ENCODE measurements at regions not wholly inside any gene's neighbourhood (a gene's known extent, or its start where the extent isn't known, plus 50 kb on each side); places are given as distances from the start of the nearest gene placed in this dataset.

DNA sequence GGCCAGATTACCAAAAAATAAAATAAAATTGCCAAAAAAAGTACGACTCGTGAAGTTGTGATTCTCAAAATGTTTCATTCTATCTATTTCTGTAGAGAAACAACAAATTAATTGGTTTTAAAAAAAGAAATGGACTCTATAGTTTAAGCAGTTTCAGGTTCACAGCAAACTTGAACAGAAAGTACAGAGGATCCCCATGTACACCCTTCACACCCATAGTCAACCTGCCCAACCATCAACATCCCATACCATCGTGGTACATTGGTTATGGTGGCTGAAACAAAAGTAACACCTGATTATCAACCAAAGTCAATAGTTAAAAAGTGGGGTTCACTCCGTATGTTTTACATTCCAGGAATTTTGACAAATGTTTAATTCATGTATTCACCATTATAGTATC lies 496.1 kb downstream of the ANKRD7 start:
- H3K4me1 ChIP-seq (ENCODE audit: insufficient read depth, low read length), result no peaks in the 10 kb centered on the region
- no peaks in the 10 kb centered on the region for H3K4me1 Mint-ChIP-seq
- no peak overlapping the region for H3K4me3 Mint-ChIP-seq
- ChIA-PET POLR2A (no interaction called here), CTCF (no interaction called here)
- no peak overlapping the region for H3K27ac Mint-ChIP-seq
- DNase-seq, result no peak
- no peaks in the 10 kb centered on the region for H3K9me3 ChIP-seq (ENCODE audit: low read length)
- H3K27ac ChIP-seq (ENCODE audit: low read depth, low read length), result no peak overlapping the region
- H3K9me3 Mint-ChIP-seq, result peaks cover 0 to 12% (median 5%) of the 10 kb centered on the region in 5 donors
- no peaks in the 10 kb centered on the region for H3K36me3 ChIP-seq (ENCODE audit: insufficient read depth, low read length)
- no peaks in the 10 kb centered on the region for H3K27me3 ChIP-seq (ENCODE audit: insufficient read depth, low read length, poor library complexity, severe bottlenecking)
- no peaks in the 10 kb centered on the region for H3K27me3 Mint-ChIP-seq
- no peaks in the 10 kb centered on the region for H3K36me3 Mint-ChIP-seq
- no peak overlapping the region for H3K4me3 ChIP-seq (ENCODE audit: low read length)

DNA sequence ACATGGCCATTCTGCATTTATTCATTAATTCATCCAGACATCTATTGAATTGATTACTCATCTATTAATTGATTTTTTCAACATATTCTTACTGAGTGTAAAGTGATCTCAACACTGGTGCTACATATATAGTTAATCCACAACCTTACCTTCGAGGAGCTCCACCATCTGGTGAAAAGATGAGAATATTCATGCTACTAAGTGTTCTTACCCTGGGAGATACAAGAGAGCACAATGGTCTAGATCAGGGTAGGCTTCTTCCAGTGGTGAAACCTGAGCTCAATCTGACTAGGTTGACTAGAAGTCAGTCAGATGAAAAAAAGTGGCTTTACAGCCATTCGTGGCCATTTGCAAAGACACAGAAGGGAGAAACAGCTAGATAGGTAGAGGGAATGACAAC lies 507.4 kb downstream of the ANKRD7 start:
- H3K4me1 Mint-ChIP-seq, result no peaks in the 10 kb centered on the region
- H3K4me3 ChIP-seq (ENCODE audit: low read length), result no peak overlapping the region
- no peak for DNase-seq
- H3K36me3 ChIP-seq (ENCODE audit: insufficient read depth, low read length), result no peaks in the 10 kb centered on the region
- H3K27ac Mint-ChIP-seq, result no peak overlapping the region
- no peaks in the 10 kb centered on the region for H3K36me3 Mint-ChIP-seq
- no peaks in the 10 kb centered on the region for H3K9me3 ChIP-seq (ENCODE audit: low read length)
- no peaks in the 10 kb centered on the region for H3K27me3 Mint-ChIP-seq
- no peak overlapping the region for H3K4me3 Mint-ChIP-seq
- no peaks in the 10 kb centered on the region for H3K4me1 ChIP-seq (ENCODE audit: insufficient read depth, low read length)
- POLR2A ChIA-PET, result no interaction called here
- H3K27ac ChIP-seq (ENCODE audit: low read depth, low read length), result no peak overlapping the region
- H3K27me3 ChIP-seq (ENCODE audit: insufficient read depth, low read length, poor library complexity, severe bottlenecking), result no peaks in the 10 kb centered on the region
- H3K9me3 Mint-ChIP-seq, result peaks cover 5 to 20% (median 11%) of the 10 kb centered on the region in 5 donors
- CTCF ChIA-PET, result no interaction called here

DNA sequence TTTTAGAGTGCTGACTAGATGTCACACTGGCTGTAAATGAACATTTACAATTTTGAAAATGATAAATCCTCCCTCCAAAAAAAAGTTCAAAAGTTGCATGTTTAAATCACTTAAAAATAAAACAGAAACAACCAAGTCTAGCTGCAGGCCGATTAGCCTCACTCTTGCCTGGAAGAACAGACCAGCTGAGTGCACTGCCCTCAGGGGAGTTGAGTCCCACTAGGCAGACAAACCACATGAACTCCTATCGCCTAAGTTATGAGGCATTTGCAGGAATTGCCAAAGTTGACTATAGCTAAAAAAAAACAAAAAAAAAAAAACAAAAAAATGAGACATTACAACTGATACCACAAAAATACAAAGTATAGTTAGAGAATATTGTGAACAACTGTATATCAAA lies 510.0 kb downstream of the ANKRD7 start:
- no peak overlapping the region for H3K27ac ChIP-seq (ENCODE audit: low read depth, low read length)
- no peaks in the 10 kb centered on the region for H3K4me1 Mint-ChIP-seq
- ChIA-PET POLR2A (no interaction called here), CTCF (no interaction called here)
- no peaks in the 10 kb centered on the region for H3K27me3 ChIP-seq (ENCODE audit: insufficient read depth, low read length, poor library complexity, severe bottlenecking)
- no peaks in the 10 kb centered on the region for H3K36me3 Mint-ChIP-seq
- no peaks in the 10 kb centered on the region for H3K27me3 Mint-ChIP-seq
- H3K9me3 Mint-ChIP-seq, result peaks cover 4 to 20% (median 9%) of the 10 kb centered on the region in 5 donors
- no peak overlapping the region for H3K4me3 ChIP-seq (ENCODE audit: low read length)
- H3K4me3 Mint-ChIP-seq, result no peak overlapping the region
- no peaks in the 10 kb centered on the region for H3K9me3 ChIP-seq (ENCODE audit: low read length)
- no peak for DNase-seq
- no peaks in the 10 kb centered on the region for H3K4me1 ChIP-seq (ENCODE audit: insufficient read depth, low read length)
- no peaks in the 10 kb centered on the region for H3K36me3 ChIP-seq (ENCODE audit: insufficient read depth, low read length)
- no peak overlapping the region for H3K27ac Mint-ChIP-seq

DNA sequence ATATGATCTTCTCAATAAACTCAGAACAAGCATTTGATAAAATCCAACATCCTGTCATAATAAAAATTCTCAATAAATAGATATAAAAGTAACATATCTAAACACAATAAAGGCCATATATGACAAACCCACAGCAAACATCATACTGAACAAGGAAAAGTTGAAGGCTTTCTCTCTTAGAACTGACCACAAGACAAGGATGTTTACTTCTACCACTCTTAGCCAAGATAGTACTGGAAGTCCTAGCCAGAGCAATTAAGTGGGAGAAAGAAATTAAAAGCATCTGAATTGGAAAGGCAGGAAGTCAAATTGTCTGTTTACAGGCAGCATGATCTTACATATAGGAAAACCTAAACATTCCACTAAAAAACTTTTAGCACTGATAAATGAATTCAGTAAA lies 510.9 kb downstream of the ANKRD7 start:
- POLR2A ChIA-PET, result no interaction called here
- no peak overlapping the region for H3K4me3 ChIP-seq (ENCODE audit: low read length)
- no peak overlapping the region for H3K27ac ChIP-seq (ENCODE audit: low read depth, low read length)
- DNase-seq, result no peak
- no peaks in the 10 kb centered on the region for H3K36me3 ChIP-seq (ENCODE audit: insufficient read depth, low read length)
- no peak overlapping the region for H3K4me3 Mint-ChIP-seq
- no peaks in the 10 kb centered on the region for H3K4me1 Mint-ChIP-seq
- no peak overlapping the region for H3K27ac Mint-ChIP-seq
- no peaks in the 10 kb centered on the region for H3K36me3 Mint-ChIP-seq
- CTCF ChIA-PET, result no interaction called here
- no peaks in the 10 kb centered on the region for H3K9me3 ChIP-seq (ENCODE audit: low read length)
- peaks cover 4 to 28% (median 9%) of the 10 kb centered on the region in 5 donors for H3K9me3 Mint-ChIP-seq
- H3K27me3 Mint-ChIP-seq, result no peaks in the 10 kb centered on the region
- H3K27me3 ChIP-seq (ENCODE audit: insufficient read depth, low read length, poor library complexity, severe bottlenecking), result no peaks in the 10 kb centered on the region
- H3K4me1 ChIP-seq (ENCODE audit: insufficient read depth, low read length), result no peaks in the 10 kb centered on the region

GRCh38 chr7:118737935-118738334 lies 513.4 kb downstream of the ANKRD7 start:
- no peak overlapping the region for H3K4me3 Mint-ChIP-seq
- CTCF ChIA-PET, result no interaction called here
- no peak overlapping the region for H3K27ac ChIP-seq (ENCODE audit: low read depth, low read length)
- H3K36me3 ChIP-seq (ENCODE audit: insufficient read depth, low read length), result no peaks in the 10 kb centered on the region
- no peaks in the 10 kb centered on the region for H3K27me3 Mint-ChIP-seq
- H3K9me3 Mint-ChIP-seq, result peaks cover 4 to 28% (median 10%) of the 10 kb centered on the region in 5 donors
- POLR2A ChIA-PET, result no interaction called here
- H3K9me3 ChIP-seq (ENCODE audit: low read length), result no peaks in the 10 kb centered on the region
- no peak overlapping the region for H3K27ac Mint-ChIP-seq
- DNase-seq, result no peak
- H3K4me1 Mint-ChIP-seq, result no peaks in the 10 kb centered on the region
- H3K4me3 ChIP-seq (ENCODE audit: low read length), result no peak overlapping the region
- H3K36me3 Mint-ChIP-seq, result no peaks in the 10 kb centered on the region
- H3K27me3 ChIP-seq (ENCODE audit: insufficient read depth, low read length, poor library complexity, severe bottlenecking), result no peaks in the 10 kb centered on the region
- H3K4me1 ChIP-seq (ENCODE audit: insufficient read depth, low read length), result no peaks in the 10 kb centered on the region

DNA sequence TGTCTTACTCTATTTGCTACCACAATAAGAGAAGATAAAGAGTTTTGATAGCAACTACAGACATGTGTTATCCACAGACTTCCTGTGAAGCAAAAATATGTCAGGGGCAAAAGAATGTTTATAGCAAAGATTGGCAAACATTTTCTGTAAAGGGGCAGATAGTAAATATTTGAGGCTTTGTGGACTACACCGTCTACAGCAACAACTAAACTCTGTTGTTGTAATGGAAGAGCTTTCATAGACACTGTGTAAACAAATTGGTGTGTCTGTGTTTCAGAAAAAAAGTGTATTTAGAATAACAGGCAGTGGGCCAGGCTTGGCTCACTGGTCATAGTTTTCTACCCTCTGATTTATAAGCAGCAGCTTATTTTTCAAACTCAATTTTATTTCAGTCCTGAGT lies 521.4 kb downstream of the ANKRD7 start:
- Mint-ChIP-seq H3K4me3 (no peak overlapping the region), H3K27ac (no peak overlapping the region), H3K4me1 (no peaks in the 10 kb centered on the region), H3K36me3 (no peaks in the 10 kb centered on the region), H3K27me3 (no peaks in the 10 kb centered on the region), H3K9me3 (peaks cover 3 to 25% (median 8%) of the 10 kb centered on the region in 5 donors)
- no peaks in the 10 kb centered on the region for H3K9me3 ChIP-seq (ENCODE audit: low read length)
- no peak overlapping the region for H3K4me3 ChIP-seq (ENCODE audit: low read length)
- H3K27ac ChIP-seq (ENCODE audit: low read depth, low read length), result no peak overlapping the region
- DNase-seq, result no peak
- CTCF ChIA-PET, result no interaction called here
- no peaks in the 10 kb centered on the region for H3K27me3 ChIP-seq (ENCODE audit: insufficient read depth, low read length, poor library complexity, severe bottlenecking)
- no peaks in the 10 kb centered on the region for H3K36me3 ChIP-seq (ENCODE audit: insufficient read depth, low read length)
- POLR2A ChIA-PET, result no interaction called here
- no peaks in the 10 kb centered on the region for H3K4me1 ChIP-seq (ENCODE audit: insufficient read depth, low read length)

- H3K27ac ChIP-seq (ENCODE audit: low read depth, low read length), result no peak overlapping the region
- H3K4me3 ChIP-seq (ENCODE audit: low read length), result no peak overlapping the region
- Mint-ChIP-seq H3K4me1 (no peaks in the 10 kb centered on the region), H3K27ac (no peak overlapping the region), H3K4me3 (no peak overlapping the region), H3K9me3 (peaks cover 3 to 30% (median 9%) of the 10 kb centered on the region in 5 donors), H3K36me3 (no peaks in the 10 kb centered on the region), H3K27me3 (no peaks in the 10 kb centered on the region)
- no peaks in the 10 kb centered on the region for H3K36me3 ChIP-seq (ENCODE audit: insufficient read depth, low read length)
- no peaks in the 10 kb centered on the region for H3K27me3 ChIP-seq (ENCODE audit: insufficient read depth, low read length, poor library complexity, severe bottlenecking)
- no peaks in the 10 kb centered on the region for H3K4me1 ChIP-seq (ENCODE audit: insufficient read depth, low read length)
- H3K9me3 ChIP-seq (ENCODE audit: low read length), result no peaks in the 10 kb centered on the region
- ChIA-PET CTCF (no interaction called here), POLR2A (no interaction called here)
- no peak for DNase-seq
Observed at GRCh38 chr7:118747473-118747872, 523.0 kb downstream of the ANKRD7 start.

DNA sequence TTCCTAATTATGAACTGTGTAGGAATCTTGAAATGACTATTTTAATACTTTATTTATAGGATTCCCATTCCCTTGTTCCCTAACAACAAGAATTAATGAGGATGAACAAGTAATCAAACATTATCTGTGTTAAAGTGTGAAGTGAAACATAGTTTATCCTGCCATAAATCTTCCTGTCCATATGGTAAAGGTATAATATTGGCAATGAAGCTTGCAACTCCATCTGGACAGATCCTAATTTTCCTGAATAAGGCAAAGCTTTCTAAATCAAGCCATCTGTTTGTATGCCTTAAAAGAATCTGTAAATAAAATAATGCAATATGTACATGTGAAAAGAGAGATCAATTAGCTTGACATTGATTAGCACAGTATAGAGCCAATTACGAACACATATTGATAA lies 529.0 kb downstream of the ANKRD7 start:
- Histone ChIP-seq H3K4me1 (ENCODE audit: insufficient read depth, low read length) (no peaks in the 10 kb centered on the region), H3K9me3 (ENCODE audit: low read length) (no peaks in the 10 kb centered on the region), H3K27me3 (ENCODE audit: insufficient read depth, low read length, poor library complexity, severe bottlenecking) (no peaks in the 10 kb centered on the region), H3K36me3 (ENCODE audit: insufficient read depth, low read length) (no peaks in the 10 kb centered on the region), H3K27ac (ENCODE audit: low read depth, low read length) (no peak overlapping the region), H3K4me3 (ENCODE audit: low read length) (no peak overlapping the region)
- Mint-ChIP-seq H3K4me1 (no peaks in the 10 kb centered on the region), H3K27me3 (no peaks in the 10 kb centered on the region), H3K4me3 (no peak overlapping the region), H3K36me3 (no peaks in the 10 kb centered on the region), H3K27ac (no peak overlapping the region), H3K9me3 (peaks cover 0 to 34% (median 5%) of the 10 kb centered on the region in 5 donors)
- CTCF ChIA-PET, result no interaction called here
- POLR2A ChIA-PET, result interaction anchor here (0.6 kb wide), 1 partner anchor 17 kb away, joined by 3 read pairs; no protein-coding TSS in a partner anchor
- DNase-seq, result no peak

DNA sequence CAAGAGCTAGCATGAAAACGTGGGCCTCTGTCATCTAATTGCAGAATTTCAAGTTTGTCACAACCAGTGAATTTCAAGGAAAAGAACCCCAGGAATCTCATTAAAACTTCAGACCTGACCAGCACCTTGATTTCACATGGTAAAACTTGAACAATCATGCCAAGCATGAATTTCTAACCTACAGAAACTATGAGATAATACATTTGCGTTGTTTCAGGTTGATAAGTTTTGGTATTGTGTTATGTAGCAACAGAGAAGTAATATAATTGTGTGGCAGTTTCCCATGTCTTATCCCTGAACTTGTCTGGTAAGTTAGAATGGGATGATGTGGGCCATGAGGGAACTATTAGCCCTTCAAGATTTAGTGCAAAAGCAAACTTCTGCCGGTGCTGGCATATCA lies 530.1 kb downstream of the ANKRD7 start:
- no peak overlapping the region for H3K27ac Mint-ChIP-seq
- H3K4me3 Mint-ChIP-seq, result no peak overlapping the region
- Histone ChIP-seq H3K27me3 (ENCODE audit: insufficient read depth, low read length, poor library complexity, severe bottlenecking) (no peaks in the 10 kb centered on the region), H3K27ac (ENCODE audit: low read depth, low read length) (no peak overlapping the region), H3K4me1 (ENCODE audit: insufficient read depth, low read length) (no peaks in the 10 kb centered on the region), H3K4me3 (ENCODE audit: low read length) (no peak overlapping the region), H3K36me3 (ENCODE audit: insufficient read depth, low read length) (no peaks in the 10 kb centered on the region), H3K9me3 (ENCODE audit: low read length) (no peaks in the 10 kb centered on the region)
- no peaks in the 10 kb centered on the region for H3K27me3 Mint-ChIP-seq
- H3K4me1 Mint-ChIP-seq, result no peaks in the 10 kb centered on the region
- H3K36me3 Mint-ChIP-seq, result no peaks in the 10 kb centered on the region
- ChIA-PET POLR2A (no interaction called here), CTCF (no interaction called here)
- DNase-seq, result no peak
- peaks cover 2 to 34% (median 5%) of the 10 kb centered on the region in 5 donors for H3K9me3 Mint-ChIP-seq

Data from CD8-positive, alpha-beta memory T cell (primary cell).